ENCODE measurements at regions not wholly inside any gene's neighbourhood (a gene's known extent, or its start where the extent isn't known, plus 50 kb on each side); places are given as distances from the start of the nearest gene placed in this dataset.

DNA sequence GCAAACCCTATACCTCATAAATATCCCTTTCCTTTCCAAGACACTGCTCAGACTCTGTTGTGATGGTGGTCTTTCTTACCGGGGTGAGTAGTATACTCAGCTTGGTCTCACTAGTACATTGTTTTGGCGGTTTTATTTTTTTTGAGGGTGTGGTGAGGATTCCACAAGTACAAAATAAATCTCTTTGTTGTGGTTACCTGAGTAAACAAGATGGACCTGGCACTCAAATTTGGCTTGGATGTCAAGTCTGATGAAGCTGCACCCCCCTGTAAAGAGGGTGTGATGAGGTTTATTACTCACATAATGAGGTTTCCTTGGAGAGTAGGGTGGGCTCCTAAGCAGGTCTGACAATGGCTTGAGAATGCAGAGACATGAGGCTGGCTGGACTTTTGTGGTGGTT lies 68.2 kb upstream of the KCNJ6 start:
- TF ChIP-seq, protein P1, sequence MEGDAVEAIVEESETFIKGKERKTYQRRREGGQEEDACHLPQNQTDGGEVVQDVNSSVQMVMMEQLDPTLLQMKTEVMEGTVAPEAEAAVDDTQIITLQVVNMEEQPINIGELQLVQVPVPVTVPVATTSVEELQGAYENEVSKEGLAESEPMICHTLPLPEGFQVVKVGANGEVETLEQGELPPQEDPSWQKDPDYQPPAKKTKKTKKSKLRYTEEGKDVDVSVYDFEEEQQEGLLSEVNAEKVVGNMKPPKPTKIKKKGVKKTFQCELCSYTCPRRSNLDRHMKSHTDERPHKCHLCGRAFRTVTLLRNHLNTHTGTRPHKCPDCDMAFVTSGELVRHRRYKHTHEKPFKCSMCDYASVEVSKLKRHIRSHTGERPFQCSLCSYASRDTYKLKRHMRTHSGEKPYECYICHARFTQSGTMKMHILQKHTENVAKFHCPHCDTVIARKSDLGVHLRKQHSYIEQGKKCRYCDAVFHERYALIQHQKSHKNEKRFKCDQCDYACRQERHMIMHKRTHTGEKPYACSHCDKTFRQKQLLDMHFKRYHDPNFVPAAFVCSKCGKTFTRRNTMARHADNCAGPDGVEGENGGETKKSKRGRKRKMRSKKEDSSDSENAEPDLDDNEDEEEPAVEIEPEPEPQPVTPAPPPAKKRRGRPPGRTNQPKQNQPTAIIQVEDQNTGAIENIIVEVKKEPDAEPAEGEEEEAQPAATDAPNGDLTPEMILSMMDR (conservative IDR thresholded peaks at IDR 0.05 in 1 of 2, IDR thresholded peaks at IDR 0.05 in 1 of 2; ENCODE audit: low read depth in 1 of 2, low read length in 2 of 2): no peak
- TF ChIP-seq EZH2 (IDR thresholded peaks at IDR 0.05; ENCODE audit: low read length, missing control alignments): no peak

Data from fibroblast of lung (primary cell).